ENCODE measurements at regions not wholly inside any gene's neighbourhood (a gene's known extent, or its start where the extent isn't known, plus 50 kb on each side); places are given as distances from the start of the nearest gene placed in this dataset.
A peak's percentile ranks its signal among the peaks of the same experiment; 100 is the strongest.

GRCh38 chr2:198351647-198352046 lies 547.3 kb downstream of the PLCL1 start:
- DNase-seq (ENCODE audit: low read depth), result no peak

- DNase-seq (ENCODE audit: low read depth), result no peak
Measured at GRCh38 chr2:198347946-198348345, 543.6 kb downstream of the PLCL1 start.

DNA sequence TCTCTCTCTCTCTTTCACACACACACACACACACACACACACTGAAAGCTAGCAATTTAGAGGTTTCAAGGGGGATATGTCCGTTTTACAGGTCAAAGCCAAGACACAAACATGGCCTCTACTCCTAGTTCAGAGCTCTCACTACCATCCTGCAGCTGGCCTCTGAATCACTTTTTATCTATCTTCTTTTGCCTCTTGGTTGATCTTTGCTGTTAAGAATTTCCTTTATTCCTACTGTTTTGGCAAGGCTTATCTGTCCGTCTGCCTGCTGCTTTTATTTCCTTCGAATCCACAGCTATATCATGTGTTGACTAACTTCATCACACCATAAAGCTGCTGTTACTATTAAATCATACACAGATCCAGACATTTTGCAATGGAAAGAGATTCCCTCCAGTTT lies 543.0 kb downstream of the PLCL1 start:
- DNase-seq (ENCODE audit: low read depth), result no peak

GRCh38 chr2:198343471-198343870 lies 539.1 kb downstream of the PLCL1 start:
- DNase-seq (ENCODE audit: low read depth), result no peak

DNA sequence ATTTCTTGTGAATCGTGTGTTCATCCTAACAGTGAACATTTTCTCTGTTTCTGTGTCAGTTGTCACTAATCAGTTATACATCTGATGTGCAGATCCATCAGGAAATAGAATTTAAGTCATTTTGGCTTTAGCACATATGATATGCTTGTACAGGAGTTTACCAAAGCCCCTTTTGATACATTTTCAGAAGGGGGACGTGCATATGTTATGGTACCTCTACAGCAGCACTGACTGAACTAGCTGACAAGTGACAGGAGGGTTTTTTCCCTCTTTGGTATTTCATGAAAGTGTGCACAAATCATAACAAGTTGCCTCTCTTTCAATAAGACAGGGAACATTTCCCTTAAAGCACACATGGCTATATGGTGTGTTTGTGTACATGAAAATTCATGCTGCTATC lies 536.5 kb downstream of the PLCL1 start:
- no peak for DNase-seq (ENCODE audit: low read depth)

GRCh38 chr2:198339116-198339515 lies 534.7 kb downstream of the PLCL1 start:
- DNase-seq (ENCODE audit: low read depth), result no peak

DNA sequence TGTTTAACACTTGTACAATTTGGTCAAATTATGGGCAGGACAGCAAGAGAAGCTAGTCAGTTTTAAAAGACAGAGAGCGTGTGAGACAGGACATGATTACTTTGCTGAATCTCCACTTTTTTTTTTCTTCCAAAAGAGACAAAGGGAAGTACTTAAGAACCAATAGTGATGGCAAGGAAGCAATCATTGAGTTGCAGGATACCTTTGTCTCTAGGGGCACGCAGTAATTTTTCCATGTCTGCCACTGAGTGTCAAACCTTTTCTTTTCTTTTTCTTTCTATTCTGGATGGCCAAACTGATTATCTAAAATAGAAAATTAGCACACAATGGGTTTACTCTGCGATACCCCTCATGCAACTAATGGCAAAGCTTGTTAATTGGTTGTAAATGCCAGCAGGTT lies 533.0 kb downstream of the PLCL1 start:
- DNase-seq (ENCODE audit: low read depth), result no peak

GRCh38 chr2:198328454-198328853 lies 524.1 kb downstream of the PLCL1 start:
- DNase-seq (ENCODE audit: low read depth), result no peak

- DNase-seq (ENCODE audit: low read depth), result no peak
Measured at GRCh38 chr2:198327526-198327925, 523.1 kb downstream of the PLCL1 start.

- DNase-seq (ENCODE audit: low read depth), result no peak
Measured at GRCh38 chr2:198326431-198326830, 522.0 kb downstream of the PLCL1 start.

DNA sequence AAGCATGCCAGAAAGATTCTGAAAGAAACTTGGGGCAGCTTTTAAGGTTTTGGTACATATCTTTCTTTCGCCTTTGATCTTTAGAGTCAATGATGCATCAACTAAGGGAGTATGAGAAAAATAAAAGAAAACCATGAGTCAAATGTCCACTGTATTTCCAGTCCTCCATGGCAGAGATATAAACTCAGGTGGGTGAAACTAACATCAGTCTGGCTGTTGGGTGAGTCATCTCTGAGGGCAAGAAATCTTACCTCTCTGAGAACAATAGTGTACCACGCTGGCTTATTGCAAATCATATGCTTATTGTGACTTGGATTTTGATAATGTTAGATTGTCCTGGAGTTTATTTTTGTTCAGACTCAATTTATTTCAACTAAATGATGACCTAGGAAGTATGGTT lies 521.0 kb downstream of the PLCL1 start:
- no peak for DNase-seq (ENCODE audit: low read depth)

GRCh38 chr2:198324071-198324470 lies 519.7 kb downstream of the PLCL1 start:
- DNase-seq (ENCODE audit: low read depth), result no peak

DNA sequence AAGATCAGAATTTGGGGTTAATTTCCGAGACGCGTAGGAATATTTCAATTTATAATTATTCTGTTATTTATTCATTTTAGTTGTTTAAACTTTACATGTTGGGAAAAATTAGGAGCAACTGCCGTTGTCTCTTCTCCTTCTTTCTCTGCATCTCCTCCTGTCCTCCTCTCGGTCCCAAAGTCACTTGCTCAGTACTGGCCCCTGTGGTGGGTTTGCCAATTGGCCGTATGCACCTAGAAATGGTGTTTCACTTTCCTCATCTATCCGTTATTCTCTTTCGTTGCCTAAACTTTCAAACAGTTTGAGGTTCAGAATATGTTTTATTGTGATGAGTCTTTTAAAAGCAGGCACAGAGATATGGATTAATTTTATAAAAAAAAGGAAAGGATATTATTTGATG lies 517.9 kb downstream of the PLCL1 start:
- DNase-seq (ENCODE audit: low read depth), result no peak

DNA sequence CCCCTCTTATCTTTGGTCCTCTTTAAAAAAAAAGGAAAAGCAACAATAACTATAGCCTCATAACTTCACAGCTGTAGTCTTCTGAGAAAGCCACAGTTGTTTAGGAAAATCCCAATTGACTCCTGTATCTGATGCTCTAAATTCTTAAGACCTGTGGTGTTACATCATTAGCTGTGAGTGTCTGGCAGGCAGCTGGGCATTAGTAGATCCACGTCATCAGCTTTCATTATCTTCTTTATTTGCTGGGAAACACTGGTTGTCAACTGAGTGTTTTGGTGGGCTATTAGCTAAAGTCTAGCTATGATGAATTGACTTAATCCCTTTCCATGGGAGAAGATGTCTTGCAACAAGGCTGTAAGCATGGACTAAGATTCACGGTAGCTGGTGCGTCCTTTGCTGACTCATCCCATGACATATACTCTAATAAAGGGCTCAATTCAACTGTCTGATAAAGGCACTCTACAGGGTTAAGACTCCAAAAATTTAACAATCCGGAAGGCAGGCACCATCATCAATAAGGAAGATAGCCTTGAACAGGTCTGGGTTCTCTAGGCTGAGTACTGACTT lies 517.2 kb downstream of the PLCL1 start:
- DNase-seq (ENCODE audit: low read depth), result no peak

DNA sequence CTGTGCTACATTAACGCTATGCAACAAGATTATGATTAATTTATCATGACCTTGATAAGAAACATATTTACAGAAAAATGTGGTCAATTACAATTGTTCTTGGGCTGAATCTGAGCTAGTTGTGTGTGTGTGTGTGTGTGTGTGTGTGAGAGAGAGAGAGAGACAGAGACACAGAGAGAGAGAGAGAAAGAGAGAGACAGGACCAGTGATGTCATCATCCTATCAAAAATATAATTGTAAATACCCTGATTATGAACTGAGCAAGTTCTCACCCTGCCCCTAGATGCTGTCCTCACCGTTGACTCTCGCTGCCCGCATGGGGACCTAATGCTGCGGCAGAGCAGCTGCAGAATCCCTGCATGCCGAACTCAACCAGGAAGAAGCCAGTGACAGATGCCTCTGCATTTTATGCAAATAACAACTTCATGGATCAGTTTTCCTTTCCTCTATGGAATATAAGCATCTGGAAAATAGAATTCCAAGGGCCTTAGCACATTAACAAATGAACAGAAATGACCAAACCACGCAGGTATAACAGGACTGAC lies 512.5 kb downstream of the PLCL1 start:
- no peak for DNase-seq (ENCODE audit: low read depth)

DNA sequence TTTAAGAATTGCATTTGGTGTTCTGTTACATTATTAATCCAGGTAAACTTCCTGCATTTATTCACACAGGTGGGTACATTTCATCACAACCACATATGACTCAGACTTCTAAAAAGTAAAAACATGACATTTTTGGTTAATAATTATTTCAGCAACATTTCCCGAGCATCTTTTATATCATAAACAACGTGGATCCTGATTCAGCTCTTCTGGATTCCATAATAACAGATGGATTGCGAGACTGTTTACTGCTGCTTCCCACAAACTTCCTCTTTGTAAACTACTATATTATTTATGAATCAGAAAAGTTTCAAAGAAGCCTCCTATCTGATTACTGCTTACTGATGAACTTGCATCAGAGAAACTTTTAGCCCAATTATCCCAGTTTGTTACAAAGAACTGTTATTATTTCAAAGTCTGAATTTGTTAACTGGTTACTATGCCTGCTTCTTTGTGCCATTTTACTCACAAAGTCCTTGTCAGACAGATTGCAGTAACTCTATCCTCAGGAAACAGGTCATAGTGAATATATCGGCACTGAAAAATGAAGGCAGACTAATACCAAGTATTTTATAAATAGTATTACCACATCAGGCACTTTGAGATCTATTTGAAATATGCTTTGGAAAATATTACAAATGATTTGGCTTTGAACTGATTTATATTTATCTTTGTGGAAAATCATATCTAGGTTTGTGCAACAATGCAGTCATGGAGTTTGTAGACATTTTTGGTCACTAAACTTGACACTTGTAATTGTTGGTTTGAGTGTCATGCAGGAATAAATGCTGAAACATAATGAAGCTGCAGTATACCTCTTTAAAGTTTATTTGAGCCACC lies 511.6 kb downstream of the PLCL1 start:
- DNase-seq (ENCODE audit: low read depth), result no peak

DNA sequence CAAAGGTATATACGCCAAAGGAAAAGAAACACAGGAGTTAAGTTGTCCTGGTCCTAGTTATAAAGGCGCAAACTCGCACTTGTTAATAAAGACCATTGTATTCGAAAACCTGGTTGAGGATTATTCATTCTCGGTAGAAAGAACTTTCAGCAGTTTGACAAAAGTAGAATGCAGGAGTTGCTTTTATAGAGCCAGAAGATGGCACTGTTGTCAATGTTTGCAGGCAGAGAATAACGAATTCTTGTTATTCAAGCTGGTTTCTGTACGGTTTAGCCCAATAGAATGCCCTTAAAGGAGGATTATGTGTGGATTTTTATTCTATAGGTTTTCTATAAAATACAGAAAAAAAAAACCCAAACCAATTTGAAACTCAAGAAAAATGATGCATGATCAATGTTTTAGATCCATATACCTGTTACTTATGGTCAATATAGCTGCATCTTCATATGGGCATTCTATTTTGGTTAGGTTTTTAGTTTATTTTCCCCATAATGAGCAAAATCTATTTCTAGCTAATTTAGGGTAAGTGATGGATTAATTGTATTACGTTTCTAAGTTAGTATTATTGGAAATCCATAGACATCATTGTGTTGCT lies 510.3 kb downstream of the PLCL1 start:
- DNase-seq (ENCODE audit: low read depth), result peak; percentile 40

DNA sequence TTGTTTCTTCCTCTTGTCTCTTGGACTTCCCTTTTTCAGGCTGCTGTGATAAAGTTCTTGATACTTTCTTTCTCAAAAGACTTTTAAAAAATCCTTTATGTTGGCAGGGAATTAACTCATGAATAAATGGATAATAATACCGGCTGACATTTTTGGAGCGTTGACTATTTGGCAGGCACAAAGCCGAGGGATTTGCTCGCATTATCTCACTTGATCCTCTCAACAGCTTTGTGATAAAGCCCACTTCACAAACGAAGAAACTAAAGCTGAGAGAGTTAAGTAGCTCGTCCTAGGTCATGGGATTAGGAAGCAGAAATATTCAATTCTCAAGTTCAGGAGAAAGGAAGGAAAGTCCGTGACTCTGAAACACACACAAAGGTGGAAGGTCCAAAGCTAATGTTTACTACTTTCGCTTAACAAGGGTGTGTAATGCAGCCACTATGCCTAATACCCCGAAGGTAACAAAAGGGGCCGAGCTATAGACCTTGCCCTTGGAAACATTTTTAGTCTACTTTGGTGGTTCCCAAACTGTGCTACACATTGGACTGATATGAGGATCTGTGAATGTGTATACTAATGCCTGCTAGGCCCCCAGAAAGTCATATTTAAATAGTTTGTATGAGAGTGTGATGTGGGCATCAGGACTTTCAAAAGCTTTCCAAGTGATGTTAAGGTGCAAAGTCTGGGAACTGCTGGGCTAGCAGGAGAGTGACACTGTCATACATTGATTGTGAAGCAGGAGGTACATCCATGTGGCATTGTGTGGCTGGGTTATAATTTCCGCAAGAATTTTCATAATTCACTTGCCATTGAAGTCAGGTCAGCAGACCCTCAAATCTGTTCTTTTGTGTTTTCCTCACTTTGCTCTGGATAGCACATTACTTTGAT lies 508.4 kb downstream of the PLCL1 start:
- no peak for DNase-seq (ENCODE audit: low read depth)

- DNase-seq (ENCODE audit: low read depth), result no peak
Measured at GRCh38 chr2:198311020-198311419, 506.6 kb downstream of the PLCL1 start.

DNA sequence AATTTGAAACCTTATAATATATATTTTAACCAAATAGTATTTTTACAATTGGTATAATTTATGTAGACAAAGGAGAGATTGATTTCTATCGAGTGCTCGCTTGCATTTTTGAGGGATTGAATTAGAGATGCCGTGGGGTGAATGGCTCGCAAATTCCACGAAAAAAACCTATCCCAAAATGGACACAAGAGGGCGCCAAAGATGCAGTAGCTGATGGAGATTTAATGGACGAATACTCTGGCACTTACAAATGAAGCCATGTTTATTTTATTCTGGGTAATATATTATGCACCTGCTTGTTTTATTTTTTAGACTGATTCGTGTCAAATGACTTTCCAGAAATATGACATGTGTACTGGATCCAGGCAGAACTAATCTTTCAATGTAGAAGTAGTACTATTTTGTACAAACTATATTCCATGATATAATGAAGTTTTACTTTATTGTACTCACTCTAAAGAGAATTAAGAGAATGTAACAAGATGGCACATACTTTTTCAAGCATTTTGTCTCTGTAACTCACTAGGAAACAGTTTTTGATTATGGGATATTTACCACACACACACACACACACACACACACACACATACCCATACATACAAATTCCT lies 505.4 kb downstream of the PLCL1 start:
- peak; percentile 22 for DNase-seq (ENCODE audit: low read depth)

DNA sequence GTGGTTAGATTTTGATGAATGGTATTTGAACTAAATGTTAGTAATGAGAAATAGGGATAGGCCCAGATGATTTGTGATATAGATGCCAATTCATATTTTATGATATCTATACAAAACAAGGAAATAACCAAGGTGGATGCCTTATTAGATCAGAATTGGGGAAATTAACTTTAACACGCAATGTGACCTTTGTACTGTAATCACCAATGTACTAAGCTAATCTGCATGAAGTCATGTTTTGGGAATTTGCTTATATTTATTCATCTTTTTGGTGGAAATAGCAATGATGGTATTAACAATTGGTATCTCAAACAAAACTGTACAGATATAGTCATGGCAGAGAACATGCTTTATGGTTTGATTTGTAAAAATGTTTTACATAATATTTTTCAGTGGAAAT lies 504.7 kb downstream of the PLCL1 start:
- no peak for DNase-seq (ENCODE audit: low read depth)
